HG02885 (cell line): ENCODE measurements at regions not wholly inside any gene's neighbourhood (a gene's known extent, or its start where the extent isn't known, plus 50 kb on each side); places are given as distances from the start of the nearest gene placed in this dataset.
"Not testable (repeated sequence)": the region's sequence is repeated elsewhere in the genome, so short reads cannot be mapped to it uniquely, and the experiment has no call there.

Source experiments
- ATAC-seq: cut with Tn5 transposase; IDR thresholded peaks from one replicate; pipeline ENCODE4 v1.9.1; 2021; ENCODE audit warnings: mild to moderate bottlenecking; ENCODE audit not compliant: unreplicated experiment, poor library complexity

GRCh38 chr3:71984843-71985613 lies 200.1 kb upstream of the PROK2 start:
- peak; percentile 87 for ATAC-seq

GRCh38 chr3:71983694-71984093 lies 198.7 kb upstream of the PROK2 start:
- no peak for ATAC-seq

GRCh38 chr3:71982506-71983258 lies 197.7 kb upstream of the PROK2 start:
- ATAC-seq, result not testable (repeated sequence)

- no peak for ATAC-seq
These were observed 194.2 kb upstream of the PROK2 start for GRCh38 chr3:71979175-71979574.

GRCh38 chr3:71978150-71978721 lies 193.3 kb upstream of the PROK2 start:
- ATAC-seq, result peak; percentile 90

- ATAC-seq, result no peak
These were observed 192.6 kb upstream of the PROK2 start for GRCh38 chr3:71977525-71977924.

- no peak for ATAC-seq
These were observed 190.6 kb upstream of the PROK2 start for GRCh38 chr3:71975573-71975972.

GRCh38 chr3:71974786-71975185 lies 189.8 kb upstream of the PROK2 start:
- ATAC-seq, result no peak

- ATAC-seq, result no peak
These were observed 188.5 kb upstream of the PROK2 start for GRCh38 chr3:71973274-71974030.

GRCh38 chr3:71972031-71972430 lies 187.1 kb upstream of the PROK2 start:
- no peak for ATAC-seq

- no peak for ATAC-seq
These were observed 183.6 kb upstream of the PROK2 start for GRCh38 chr3:71968544-71968943.

- no peak for ATAC-seq
These were observed 181.2 kb upstream of the PROK2 start for GRCh38 chr3:71966185-71966584.

- no peak for ATAC-seq
These were observed 179.2 kb upstream of the PROK2 start for GRCh38 chr3:71964170-71964569.

GRCh38 chr3:71962561-71963240 lies 177.8 kb upstream of the PROK2 start:
- no peak for ATAC-seq

GRCh38 chr3:71961891-71962290 lies 176.9 kb upstream of the PROK2 start:
- ATAC-seq, result no peak

GRCh38 chr3:71961378-71961777 lies 176.4 kb upstream of the PROK2 start:
- no peak for ATAC-seq

- no peak for ATAC-seq
These were observed 173.6 kb upstream of the PROK2 start for GRCh38 chr3:71958533-71958932.

GRCh38 chr3:71956716-71957115 lies 171.8 kb upstream of the PROK2 start:
- no peak for ATAC-seq

- no peak for ATAC-seq
These were observed 171.1 kb upstream of the PROK2 start for GRCh38 chr3:71956069-71956340.
